ENCODE measurements at regions not wholly inside any gene's neighbourhood (a gene's known extent, or its start where the extent isn't known, plus 50 kb on each side); places are given as distances from the start of the nearest gene placed in this dataset.

- H3K36me3 ChIP-seq (replicated peaks in 1 of 2; ENCODE audit: control insufficient read depth in 1 of 2, insufficient read depth in 2 of 2, low read length in 2 of 2): no peaks in the 10 kb centered on the region
- no peaks in the 10 kb centered on the region for H3K9me3 ChIP-seq (replicated peaks in 1 of 2; ENCODE audit: control insufficient read depth in 1 of 2, insufficient read depth in 1 of 2, low read length in 2 of 2)
- H3K4me3 ChIP-seq (replicated peaks in 1 of 3; ENCODE audit: low read depth in 2 of 3, low read length in 3 of 3): no peak overlapping the region
- H3K4me2 ChIP-seq (replicated peaks; ENCODE audit: extremely low read depth, low read length, poor library complexity, severe bottlenecking): no peak overlapping the region
- no peak overlapping the region for H3K27ac Mint-ChIP-seq
- no peaks in the 10 kb centered on the region for H3K4me1 ChIP-seq (ENCODE audit: control insufficient read depth in 1 of 2, insufficient read depth in 2 of 2, low read length in 2 of 2)
- no peak overlapping the region for H3K4me3 Mint-ChIP-seq
- no peak overlapping the region for H2AFZ ChIP-seq (ENCODE audit: insufficient read depth, low read depth, low read length, poor library complexity, severe bottlenecking)
- H3K79me2 ChIP-seq (ENCODE audit: insufficient read depth, low read length): no peaks in the 10 kb centered on the region
- H3K4me1 Mint-ChIP-seq: no peaks in the 10 kb centered on the region
- intact Hi-C loops (cut with micrococcal nuclease): no loop called here
- DNase-seq: no peak
- no peak for TF ChIP-seq CTCF (IDR thresholded peaks at IDR 0.05)
- H3K27me3 ChIP-seq (ENCODE audit: control insufficient read depth in 2 of 2, insufficient read depth in 2 of 2, low read length in 2 of 2): no peaks in the 10 kb centered on the region
- peaks cover 0 to 10% (median 0%) of the 10 kb centered on the region in 7 donors for H3K9me3 Mint-ChIP-seq
- no peak overlapping the region for H3K9ac ChIP-seq (ENCODE audit: insufficient read depth, low read length, poor library complexity, severe bottlenecking)
- H3K27me3 Mint-ChIP-seq (ENCODE audit: low read depth in 3 of 3): no peaks in the 10 kb centered on the region
- no peaks in the 10 kb centered on the region for H3K36me3 Mint-ChIP-seq
- H3K27ac ChIP-seq (ENCODE audit: low read depth in 1 of 2, low read length in 2 of 2): no peak overlapping the region
- no peaks in the 10 kb centered on the region for H4K20me1 ChIP-seq (ENCODE audit: insufficient read depth, low read length)
Measured at GRCh38 chr18:75959150-75959549, 531.6 kb upstream of the SMIM21 start.

- Histone ChIP-seq H3K27me3 (ENCODE audit: control insufficient read depth in 2 of 2, insufficient read depth in 2 of 2, low read length in 2 of 2) (no peaks in the 10 kb centered on the region), H4K20me1 (ENCODE audit: insufficient read depth, low read length) (no peaks in the 10 kb centered on the region), H3K4me3 (replicated peaks in 1 of 3; ENCODE audit: low read depth in 2 of 3, low read length in 3 of 3) (no peak overlapping the region), H2AFZ (ENCODE audit: insufficient read depth, low read depth, low read length, poor library complexity, severe bottlenecking) (no peak overlapping the region), H3K27ac (ENCODE audit: low read depth in 1 of 2, low read length in 2 of 2) (no peak overlapping the region), H3K4me1 (ENCODE audit: control insufficient read depth in 1 of 2, insufficient read depth in 2 of 2, low read length in 2 of 2) (no peaks in the 10 kb centered on the region), H3K79me2 (ENCODE audit: insufficient read depth, low read length) (no peaks in the 10 kb centered on the region), H3K9ac (ENCODE audit: insufficient read depth, low read length, poor library complexity, severe bottlenecking) (no peak overlapping the region), H3K4me2 (replicated peaks; ENCODE audit: extremely low read depth, low read length, poor library complexity, severe bottlenecking) (no peak overlapping the region), H3K9me3 (replicated peaks in 1 of 2; ENCODE audit: control insufficient read depth in 1 of 2, insufficient read depth in 1 of 2, low read length in 2 of 2) (no peaks in the 10 kb centered on the region), H3K36me3 (replicated peaks in 1 of 2; ENCODE audit: control insufficient read depth in 1 of 2, insufficient read depth in 2 of 2, low read length in 2 of 2) (no peaks in the 10 kb centered on the region)
- no peak for DNase-seq
- no peak overlapping the region for H3K27ac Mint-ChIP-seq
- H3K36me3 Mint-ChIP-seq: no peaks in the 10 kb centered on the region
- H3K27me3 Mint-ChIP-seq (ENCODE audit: low read depth in 3 of 3): no peaks in the 10 kb centered on the region
- no peak overlapping the region for H3K4me3 Mint-ChIP-seq
- intact Hi-C loops (cut with micrococcal nuclease): no loop called here
- H3K9me3 Mint-ChIP-seq: peaks cover 0 to 9% (median 0%) of the 10 kb centered on the region in 7 donors
- no peak for TF ChIP-seq CTCF (IDR thresholded peaks at IDR 0.05)
- WGBS (ENCODE audit: insufficient coverage): 89% methylated on average over 1 of the region's 1 CpG
- H3K4me1 Mint-ChIP-seq: no peaks in the 10 kb centered on the region
Measured at GRCh38 chr18:75958683-75959082, 531.2 kb upstream of the SMIM21 start.
